CD14-positive monocyte (primary cell): ENCODE measurements at regions not wholly inside any gene's neighbourhood (a gene's known extent, or its start where the extent isn't known, plus 50 kb on each side); places are given as distances from the start of the nearest gene placed in this dataset.

Source experiments
- DNase-seq, 3 donors: peaks; one replicate each; pipeline ENCODE4 v3.0.0-alpha.2; 2011 to 2022
- H2AFZ ChIP-seq: 2 replicates; pipeline ENCODE4 v1.6.0; 2012; ENCODE audit warnings: mild to moderate bottlenecking, low read depth, low read length, inconsistent platforms; ENCODE audit not compliant: insufficient read depth, poor library complexity, severe bottlenecking
- H3K27ac ChIP-seq, 2 donors: 1 replicate in 1 of 2; 2 replicates in 1 of 2; pipeline ENCODE4 v1.5.1; 2012 to 2013; ENCODE audit warnings: low read length in 2 of 2, control low read depth in 1 of 2, inconsistent platforms in 1 of 2, low read depth in 1 of 2, mild to moderate bottlenecking in 1 of 2
- H3K27me3 ChIP-seq, 2 donors: one replicate each; pipeline versions ENCODE4 v1.6.0 to v1.6.1; 2011 to 2013; ENCODE audit warnings: low read length in 2 of 2; ENCODE audit not compliant: control insufficient read depth in 2 of 2, insufficient read depth in 2 of 2
- H3K36me3 ChIP-seq, 2 donors: replicated peaks in 1 of 2; 1 replicate in 1 of 2; 2 replicates in 1 of 2; pipeline versions ENCODE4 v1.5.1 to v1.6.1; 2012 to 2013; ENCODE audit warnings: low read length in 2 of 2, control low read depth in 1 of 2, inconsistent platforms in 1 of 2, mild to moderate bottlenecking in 1 of 2; ENCODE audit not compliant: insufficient read depth in 2 of 2, control insufficient read depth in 1 of 2
- H3K4me1 ChIP-seq, 2 donors: 1 replicate in 1 of 2; 2 replicates in 1 of 2; pipeline versions ENCODE4 v1.5.1 to v1.6.1; 2012 to 2013; ENCODE audit warnings: low read length in 2 of 2, control low read depth in 1 of 2, inconsistent platforms in 1 of 2, mild to moderate bottlenecking in 1 of 2, moderate library complexity in 1 of 2; ENCODE audit not compliant: insufficient read depth in 2 of 2, control insufficient read depth in 1 of 2
- H3K4me2 ChIP-seq: replicated peaks from 2 replicates; pipeline ENCODE3; 2012; ENCODE audit warnings: low read length, moderate library complexity, mild to moderate bottlenecking; ENCODE audit not compliant: poor library complexity, severe bottlenecking; ENCODE audit errors: extremely low read depth
- H3K4me3 ChIP-seq, 3 experiments: fragments of 200-600 bp in 1 of 3; sonication (generic) in 1 of 3; replicated peaks in 1 of 3; 1 replicate in 2 of 3; 2 replicates in 1 of 3; pipeline ENCODE4 v1.5.1; 2011 to 2013; ENCODE audit warnings: low read length in 3 of 3, mild to moderate bottlenecking in 3 of 3, control low read depth in 2 of 3, low read depth in 2 of 3, inconsistent platforms in 1 of 3, moderate library complexity in 1 of 3
- H3K79me2 ChIP-seq: 2 replicates; pipeline ENCODE4 v1.6.0; 2012; ENCODE audit warnings: mild to moderate bottlenecking, control low read depth, inconsistent platforms, low read length, moderate library complexity; ENCODE audit not compliant: insufficient read depth
- H3K9ac ChIP-seq: 2 replicates; pipeline ENCODE4 v1.6.0; 2017; ENCODE audit warnings: low read length, mild to moderate bottlenecking; ENCODE audit not compliant: insufficient read depth, poor library complexity, severe bottlenecking
- H3K9me3 ChIP-seq, 2 donors: replicated peaks in 1 of 2; 1 replicate in 1 of 2; 2 replicates in 1 of 2; pipeline versions ENCODE4 v1.5.1 to v1.6.1; 2012 to 2013; ENCODE audit warnings: low read length in 2 of 2, control low read depth in 1 of 2; ENCODE audit not compliant: control insufficient read depth in 1 of 2, insufficient read depth in 1 of 2
- H4K20me1 ChIP-seq: 2 replicates; pipeline ENCODE4 v1.6.0; 2012; ENCODE audit warnings: mild to moderate bottlenecking, low read length, control low read depth, moderate library complexity; ENCODE audit not compliant: insufficient read depth
- H3K27ac Mint-ChIP-seq, 7 donors: one replicate each; pipeline ENCODE4 v1.8.0; 2020; ENCODE audit warnings: mild to moderate bottlenecking in 7 of 7, mixed read lengths in 7 of 7, moderate library complexity in 6 of 7, inconsistent platforms in 2 of 7
- H3K27me3 Mint-ChIP-seq, 3 donors: one replicate each; pipeline ENCODE4 v1.8.0; 2021 to 2022; ENCODE audit warnings: low read depth in 3 of 3, mild to moderate bottlenecking in 3 of 3, mixed read lengths in 3 of 3, moderate library complexity in 3 of 3, inconsistent platforms in 1 of 3
- H3K36me3 Mint-ChIP-seq, 2 donors: one replicate each; pipeline ENCODE4 v1.8.0; 2020; ENCODE audit warnings: mixed read lengths in 2 of 2, inconsistent platforms in 1 of 2, mild to moderate bottlenecking in 1 of 2
- H3K4me1 Mint-ChIP-seq: one replicate; pipeline ENCODE4 v1.8.0; 2020; ENCODE audit warnings: mild to moderate bottlenecking, mixed read lengths
- H3K4me3 Mint-ChIP-seq, 2 donors: one replicate each; pipeline ENCODE4 v1.8.0; 2020; ENCODE audit warnings: mild to moderate bottlenecking in 2 of 2, mixed read lengths in 2 of 2, moderate library complexity in 1 of 2
- H3K9me3 Mint-ChIP-seq, 7 donors: one replicate each; pipeline ENCODE4 v1.8.0; 2020 to 2022; ENCODE audit warnings: mixed read lengths in 7 of 7, mild to moderate bottlenecking in 6 of 7, moderate library complexity in 6 of 7, inconsistent platforms in 2 of 7
- WGBS: methylation state at CpG from one replicate; pipeline ENCODE4 v1.1.5; 2013; ENCODE audit warnings: missing lambda C conversion rate; ENCODE audit not compliant: insufficient coverage; 5-methylcytosine and 5-hydroxymethylcytosine counted together
- intact Hi-C, 2 donors: fragments of 100-400 bp; cut with micrococcal nuclease; formaldehyde crosslinking; loops; one replicate each; pipeline versions ENCODE4 v1.15.0 to v1.15.1; 2023
- TF ChIP-seq, protein P1 (sequence below): fragments of 200-600 bp; IDR thresholded peaks from one replicate; pipeline ENCODE4 v1.8.0; 2022; ENCODE audit warnings: antibody characterized with exemption, mild to moderate bottlenecking

DNA sequence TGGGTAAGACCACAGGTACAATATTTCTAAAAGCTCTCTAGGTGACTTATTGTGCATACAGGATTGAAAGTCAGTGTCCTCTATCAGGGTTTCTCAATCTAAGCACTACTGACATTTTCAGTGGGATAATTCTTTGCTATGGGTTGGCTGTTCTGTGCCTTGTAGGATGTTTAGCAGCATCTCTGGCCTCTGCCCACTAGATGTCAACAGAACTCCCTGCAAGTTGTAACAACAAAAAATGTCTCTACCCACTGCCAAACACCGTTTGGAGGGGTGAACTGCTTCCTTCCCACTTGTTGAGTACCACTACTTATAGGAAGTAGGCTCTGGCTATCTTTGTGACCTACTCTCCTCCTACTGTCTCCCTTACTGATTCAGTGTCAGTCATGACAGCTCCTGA is 90.1 kb upstream of the ZRANB2 start:
- H3K27me3 ChIP-seq, result no peaks in the 10 kb centered on the region
- peaks cover 14 to 16% of the 10 kb centered on the region in 2 donors for H3K9me3 ChIP-seq
- H3K4me3 ChIP-seq, result no peak overlapping the region
- H2AFZ ChIP-seq, result no peak overlapping the region
- no peaks in the 10 kb centered on the region for H4K20me1 ChIP-seq
- no CpG with 5 or more reads among the region's 1 CpG for WGBS
- Mint-ChIP-seq H3K27ac (no peak overlapping the region), H3K9me3 (peaks cover 9 to 23% (median 16%) of the 10 kb centered on the region in 7 donors), H3K36me3 (no peaks in the 10 kb centered on the region), H3K27me3 (no peaks in the 10 kb centered on the region), H3K4me1 (no peaks in the 10 kb centered on the region), H3K4me3 (no peak overlapping the region)
- no peaks in the 10 kb centered on the region for H3K36me3 ChIP-seq
- no peak overlapping the region for H3K9ac ChIP-seq
- DNase-seq, result no peak
- H3K27ac ChIP-seq, result no peak overlapping the region
- TF ChIP-seq, protein P1, sequence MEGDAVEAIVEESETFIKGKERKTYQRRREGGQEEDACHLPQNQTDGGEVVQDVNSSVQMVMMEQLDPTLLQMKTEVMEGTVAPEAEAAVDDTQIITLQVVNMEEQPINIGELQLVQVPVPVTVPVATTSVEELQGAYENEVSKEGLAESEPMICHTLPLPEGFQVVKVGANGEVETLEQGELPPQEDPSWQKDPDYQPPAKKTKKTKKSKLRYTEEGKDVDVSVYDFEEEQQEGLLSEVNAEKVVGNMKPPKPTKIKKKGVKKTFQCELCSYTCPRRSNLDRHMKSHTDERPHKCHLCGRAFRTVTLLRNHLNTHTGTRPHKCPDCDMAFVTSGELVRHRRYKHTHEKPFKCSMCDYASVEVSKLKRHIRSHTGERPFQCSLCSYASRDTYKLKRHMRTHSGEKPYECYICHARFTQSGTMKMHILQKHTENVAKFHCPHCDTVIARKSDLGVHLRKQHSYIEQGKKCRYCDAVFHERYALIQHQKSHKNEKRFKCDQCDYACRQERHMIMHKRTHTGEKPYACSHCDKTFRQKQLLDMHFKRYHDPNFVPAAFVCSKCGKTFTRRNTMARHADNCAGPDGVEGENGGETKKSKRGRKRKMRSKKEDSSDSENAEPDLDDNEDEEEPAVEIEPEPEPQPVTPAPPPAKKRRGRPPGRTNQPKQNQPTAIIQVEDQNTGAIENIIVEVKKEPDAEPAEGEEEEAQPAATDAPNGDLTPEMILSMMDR, result no peak
- intact Hi-C loops, result no loop called here
- H3K4me1 ChIP-seq, result no peaks in the 10 kb centered on the region
- no peak overlapping the region for H3K4me2 ChIP-seq
- H3K79me2 ChIP-seq, result no peaks in the 10 kb centered on the region

DNA sequence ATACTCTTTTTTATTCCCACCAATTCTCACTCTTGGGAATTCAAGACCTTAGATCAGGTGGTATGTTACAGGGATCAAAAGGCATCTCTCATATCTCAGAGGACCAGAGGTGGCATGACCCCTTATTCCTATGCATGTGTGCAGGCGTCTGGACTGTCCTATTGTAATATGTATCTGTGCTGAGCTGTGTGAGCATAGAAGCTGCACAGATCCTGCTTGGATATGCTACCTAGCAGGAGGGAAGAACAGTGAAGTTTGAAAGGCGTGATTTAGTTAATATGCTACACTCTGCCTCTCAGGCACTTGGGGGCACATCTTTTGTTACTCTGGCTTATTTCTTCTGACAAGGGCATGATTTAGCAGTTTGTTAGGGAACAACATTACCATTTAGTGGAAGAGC is 86.7 kb upstream of the ZRANB2 start:
- no peaks in the 10 kb centered on the region for H3K27me3 ChIP-seq
- Mint-ChIP-seq H3K36me3 (no peaks in the 10 kb centered on the region), H3K4me3 (no peak overlapping the region), H3K4me1 (no peaks in the 10 kb centered on the region), H3K9me3 (peaks cover 4 to 19% (median 10%) of the 10 kb centered on the region in 7 donors), H3K27ac (no peak overlapping the region), H3K27me3 (no peaks in the 10 kb centered on the region)
- H3K79me2 ChIP-seq, result no peaks in the 10 kb centered on the region
- no peak overlapping the region for H3K4me2 ChIP-seq
- TF ChIP-seq, protein P1, result no peak
- DNase-seq, result no peak
- intact Hi-C loops, result no loop called here
- H3K4me1 ChIP-seq, result no peaks in the 10 kb centered on the region
- no peak overlapping the region for H3K27ac ChIP-seq
- no peak overlapping the region for H2AFZ ChIP-seq
- no peaks in the 10 kb centered on the region for H3K36me3 ChIP-seq
- WGBS, result 92% methylated on average over 2 of the region's 2 CpGs
- H3K9ac ChIP-seq, result no peak overlapping the region
- H4K20me1 ChIP-seq, result no peaks in the 10 kb centered on the region
- H3K4me3 ChIP-seq, result no peak overlapping the region
- H3K9me3 ChIP-seq, result peaks cover 7 to 8% of the 10 kb centered on the region in 2 donors
